ENCODE measurements at regions not wholly inside any gene's neighbourhood (a gene's known extent, or its start where the extent isn't known, plus 50 kb on each side); places are given as distances from the start of the nearest gene placed in this dataset.

GRCh38 chr1:208652296-208653160 lies 408.3 kb upstream of the PLXNA2 start:
- no peak for TF ChIP-seq SIN3A (IDR thresholded peaks at IDR 0.05; ENCODE audit: borderline replicate concordance, insufficient read depth, low read length)
- no peak for TF ChIP-seq FOXP2 (optimal IDR thresholded peaks at IDR 0.05; ENCODE audit: borderline replicate concordance, extremely low read depth, extremely low read length, insufficient read depth)
- no peak for TF ChIP-seq POLR2AphosphoS5 (IDR thresholded peaks at IDR 0.05; ENCODE audit: low read depth, low read length)
- TF ChIP-seq REST (IDR thresholded peaks at IDR 0.05; ENCODE audit: insufficient read depth in 1 of 2, low read depth in 2 of 2, low read length in 2 of 2), result no peak
- TF ChIP-seq TAF1 (IDR thresholded peaks at IDR 0.05; ENCODE audit: borderline replicate concordance, insufficient read depth, low read length), result no peak

- TF ChIP-seq SIN3A (IDR thresholded peaks at IDR 0.05; ENCODE audit: borderline replicate concordance, insufficient read depth, low read length) (no peak), POLR2AphosphoS5 (IDR thresholded peaks at IDR 0.05; ENCODE audit: low read depth, low read length) (no peak), REST (IDR thresholded peaks at IDR 0.05; ENCODE audit: insufficient read depth in 1 of 2, low read depth in 2 of 2, low read length in 2 of 2) (no peak), TAF1 (IDR thresholded peaks at IDR 0.05; ENCODE audit: borderline replicate concordance, insufficient read depth, low read length) (no peak), FOXP2 (optimal IDR thresholded peaks at IDR 0.05; ENCODE audit: borderline replicate concordance, extremely low read depth, extremely low read length, insufficient read depth) (no peak)
Observed at GRCh38 chr1:208653426-208653825, 409.2 kb upstream of the PLXNA2 start.

DNA sequence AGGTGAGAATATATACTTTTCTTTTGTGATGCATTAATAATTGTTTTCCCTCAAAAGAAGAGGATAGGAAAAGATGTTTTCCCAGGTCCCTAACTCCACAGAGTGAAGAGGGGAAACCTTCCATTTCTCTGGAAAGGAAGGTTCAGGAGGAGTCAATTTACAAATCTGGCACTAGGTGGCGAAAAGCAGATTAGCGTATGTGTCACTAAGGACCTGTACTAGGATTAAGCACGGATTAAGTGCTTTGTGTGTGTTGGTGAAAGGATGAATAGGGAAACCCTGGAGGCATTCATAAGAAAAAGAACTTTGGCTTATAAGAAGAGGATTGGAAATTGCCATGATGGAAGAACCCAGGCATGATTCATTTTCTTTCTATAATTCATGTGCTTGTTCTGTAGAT lies 410.1 kb upstream of the PLXNA2 start:
- no peak for TF ChIP-seq TAF1 (IDR thresholded peaks at IDR 0.05; ENCODE audit: borderline replicate concordance, insufficient read depth, low read length)
- no peak for TF ChIP-seq REST (IDR thresholded peaks at IDR 0.05; ENCODE audit: insufficient read depth in 1 of 2, low read depth in 2 of 2, low read length in 2 of 2)

- TF ChIP-seq POLR2AphosphoS5 (IDR thresholded peaks at IDR 0.05; ENCODE audit: low read depth, low read length) (no peak), REST (IDR thresholded peaks at IDR 0.05; ENCODE audit: insufficient read depth in 1 of 2, low read depth in 2 of 2, low read length in 2 of 2) (no peak), FOXP2 (optimal IDR thresholded peaks at IDR 0.05; ENCODE audit: borderline replicate concordance, extremely low read depth, extremely low read length, insufficient read depth) (no peak), TAF1 (IDR thresholded peaks at IDR 0.05; ENCODE audit: borderline replicate concordance, insufficient read depth, low read length) (no peak), SIN3A (IDR thresholded peaks at IDR 0.05; ENCODE audit: borderline replicate concordance, insufficient read depth, low read length) (no peak)
Observed at GRCh38 chr1:208665936-208666335, 421.8 kb upstream of the PLXNA2 start.

All from PFSK-1 (cell line).